ENCODE measurements at regions not wholly inside any gene's neighbourhood (a gene's known extent, or its start where the extent isn't known, plus 50 kb on each side); places are given as distances from the start of the nearest gene placed in this dataset.

- TF ChIP-seq, protein P1, sequence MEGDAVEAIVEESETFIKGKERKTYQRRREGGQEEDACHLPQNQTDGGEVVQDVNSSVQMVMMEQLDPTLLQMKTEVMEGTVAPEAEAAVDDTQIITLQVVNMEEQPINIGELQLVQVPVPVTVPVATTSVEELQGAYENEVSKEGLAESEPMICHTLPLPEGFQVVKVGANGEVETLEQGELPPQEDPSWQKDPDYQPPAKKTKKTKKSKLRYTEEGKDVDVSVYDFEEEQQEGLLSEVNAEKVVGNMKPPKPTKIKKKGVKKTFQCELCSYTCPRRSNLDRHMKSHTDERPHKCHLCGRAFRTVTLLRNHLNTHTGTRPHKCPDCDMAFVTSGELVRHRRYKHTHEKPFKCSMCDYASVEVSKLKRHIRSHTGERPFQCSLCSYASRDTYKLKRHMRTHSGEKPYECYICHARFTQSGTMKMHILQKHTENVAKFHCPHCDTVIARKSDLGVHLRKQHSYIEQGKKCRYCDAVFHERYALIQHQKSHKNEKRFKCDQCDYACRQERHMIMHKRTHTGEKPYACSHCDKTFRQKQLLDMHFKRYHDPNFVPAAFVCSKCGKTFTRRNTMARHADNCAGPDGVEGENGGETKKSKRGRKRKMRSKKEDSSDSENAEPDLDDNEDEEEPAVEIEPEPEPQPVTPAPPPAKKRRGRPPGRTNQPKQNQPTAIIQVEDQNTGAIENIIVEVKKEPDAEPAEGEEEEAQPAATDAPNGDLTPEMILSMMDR (IDR thresholded peaks at IDR 0.05), result no peak
- peak in 1 of 2 donors; percentile 83 for TF ChIP-seq POLR2A (IDR thresholded peaks at IDR 0.05)
These were observed 55.0 kb upstream of the GSE1 start for GRCh38 chr16:85557971-85558657.

All from thyroid gland (tissue), 4 donors.